SK-N-SH treated with all-trans-retinoic acid at 6 μM for 48 hours (cell line): ENCODE measurements at regions not wholly inside any gene's neighbourhood (a gene's known extent, or its start where the extent isn't known, plus 50 kb on each side); places are given as distances from the start of the nearest gene placed in this dataset.

Experiments used
- BACH2 ChIP-seq: fragments of 250-450 bp; sonication (Bioruptor Pico); IDR thresholded peaks from 2 replicates; pipeline ENCODE4 v1.9.0; 2021; ENCODE audit warnings: mild to moderate bottlenecking, borderline replicate concordance
- ESRRG ChIP-seq: fragments of 250-450 bp; sonication (Bioruptor Pico); IDR thresholded peaks from 2 replicates; pipeline ENCODE4 v1.6.1; 2021; ENCODE audit warnings: mild to moderate bottlenecking
- OSR1 ChIP-seq: fragments of 250-450 bp; sonication (Bioruptor Pico); IDR thresholded peaks from 2 replicates; pipeline ENCODE4 v1.8.0; 2022; ENCODE audit warnings: moderate library complexity, mild to moderate bottlenecking, inconsistent platforms
- PATZ1 ChIP-seq: fragments of 250-450 bp; sonication (Bioruptor Pico); IDR thresholded peaks from 2 replicates; pipeline ENCODE4 v1.8.0; 2020; ENCODE audit warnings: mild to moderate bottlenecking, moderate library complexity, borderline replicate concordance
- PPARA ChIP-seq: fragments of 250-450 bp; sonication (Bioruptor Pico); IDR thresholded peaks from 2 replicates; pipeline ENCODE4 v1.5.0; 2020; ENCODE audit warnings: mild to moderate bottlenecking, borderline replicate concordance
- RARB ChIP-seq: fragments of 250-450 bp; sonication (Bioruptor Pico); IDR thresholded peaks from 2 replicates; pipeline ENCODE4 v1.8.0; 2021; ENCODE audit warnings: mild to moderate bottlenecking, moderate library complexity
- ZC3H10 ChIP-seq: fragments of 250-450 bp; sonication (Bioruptor Pico); IDR thresholded peaks from 2 replicates; pipeline ENCODE4 v1.5.1; 2021; ENCODE audit warnings: mild to moderate bottlenecking, moderate library complexity
- ZFP3 ChIP-seq: fragments of 250-450 bp; sonication (Bioruptor Pico); IDR thresholded peaks from 2 replicates; pipeline ENCODE4 v1.5.0; 2020; ENCODE audit warnings: mild to moderate bottlenecking, moderate library complexity
- ZFP30 ChIP-seq: fragments of 450-650 bp; formaldehyde crosslinking; IDR thresholded peaks from 2 replicates; pipeline ENCODE4 v1.5.0; 2022; ENCODE audit warnings: mild to moderate bottlenecking, moderate library complexity
- ZNF565 ChIP-seq: fragments of 450-650 bp; formaldehyde crosslinking; conservative IDR thresholded peaks from 2 replicates; pipeline ENCODE4 v1.5.0; 2020; ENCODE audit warnings: low read depth, mild to moderate bottlenecking, moderate library complexity
- ZNF8 ChIP-seq: fragments of 450-650 bp; formaldehyde crosslinking; IDR thresholded peaks from 2 replicates; pipeline ENCODE4 v1.5.0; 2020; ENCODE audit warnings: mild to moderate bottlenecking, moderate library complexity
- TF ChIP-seq, protein P1 (sequence below): fragments of 250-450 bp; sonication (Bioruptor Pico); IDR thresholded peaks from 2 replicates; pipeline ENCODE4 v1.5.0; 2020; ENCODE audit warnings: mild to moderate bottlenecking, moderate library complexity
- TF ChIP-seq, protein P2 (sequence below): fragments of 250-450 bp; sonication (Bioruptor Pico); IDR thresholded peaks from 2 replicates; pipeline ENCODE4 v1.8.0; 2021; ENCODE audit warnings: low read depth, mild to moderate bottlenecking, moderate library complexity, borderline replicate concordance
- TF ChIP-seq, protein P3 (sequence below): fragments of 250-450 bp; sonication (Bioruptor Pico); IDR thresholded peaks from 2 replicates; pipeline ENCODE4 v1.5.1; 2020; ENCODE audit warnings: low read depth, mild to moderate bottlenecking, moderate library complexity

- TF ChIP-seq ZFP30: no peak
- no peak for TF ChIP-seq ZNF8
- TF ChIP-seq OSR1: no peak
- TF ChIP-seq PATZ1 (CRISPR knock-in tag): no peak
- no peak for TF ChIP-seq BACH2 (CRISPR knock-in tag)
- TF ChIP-seq, protein P1, sequence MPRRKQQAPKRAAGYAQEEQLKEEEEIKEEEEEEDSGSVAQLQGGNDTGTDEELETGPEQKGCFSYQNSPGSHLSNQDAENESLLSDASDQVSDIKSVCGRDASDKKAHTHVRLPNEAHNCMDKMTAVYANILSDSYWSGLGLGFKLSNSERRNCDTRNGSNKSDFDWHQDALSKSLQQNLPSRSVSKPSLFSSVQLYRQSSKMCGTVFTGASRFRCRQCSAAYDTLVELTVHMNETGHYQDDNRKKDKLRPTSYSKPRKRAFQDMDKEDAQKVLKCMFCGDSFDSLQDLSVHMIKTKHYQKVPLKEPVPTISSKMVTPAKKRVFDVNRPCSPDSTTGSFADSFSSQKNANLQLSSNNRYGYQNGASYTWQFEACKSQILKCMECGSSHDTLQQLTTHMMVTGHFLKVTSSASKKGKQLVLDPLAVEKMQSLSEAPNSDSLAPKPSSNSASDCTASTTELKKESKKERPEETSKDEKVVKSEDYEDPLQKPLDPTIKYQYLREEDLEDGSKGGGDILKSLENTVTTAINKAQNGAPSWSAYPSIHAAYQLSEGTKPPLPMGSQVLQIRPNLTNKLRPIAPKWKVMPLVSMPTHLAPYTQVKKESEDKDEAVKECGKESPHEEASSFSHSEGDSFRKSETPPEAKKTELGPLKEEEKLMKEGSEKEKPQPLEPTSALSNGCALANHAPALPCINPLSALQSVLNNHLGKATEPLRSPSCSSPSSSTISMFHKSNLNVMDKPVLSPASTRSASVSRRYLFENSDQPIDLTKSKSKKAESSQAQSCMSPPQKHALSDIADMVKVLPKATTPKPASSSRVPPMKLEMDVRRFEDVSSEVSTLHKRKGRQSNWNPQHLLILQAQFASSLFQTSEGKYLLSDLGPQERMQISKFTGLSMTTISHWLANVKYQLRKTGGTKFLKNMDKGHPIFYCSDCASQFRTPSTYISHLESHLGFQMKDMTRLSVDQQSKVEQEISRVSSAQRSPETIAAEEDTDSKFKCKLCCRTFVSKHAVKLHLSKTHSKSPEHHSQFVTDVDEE (CRISPR knock-in tag): no peak
- TF ChIP-seq PPARA (CRISPR knock-in tag): no peak
- TF ChIP-seq RARB (CRISPR knock-in tag): no peak
- TF ChIP-seq, protein P2, sequence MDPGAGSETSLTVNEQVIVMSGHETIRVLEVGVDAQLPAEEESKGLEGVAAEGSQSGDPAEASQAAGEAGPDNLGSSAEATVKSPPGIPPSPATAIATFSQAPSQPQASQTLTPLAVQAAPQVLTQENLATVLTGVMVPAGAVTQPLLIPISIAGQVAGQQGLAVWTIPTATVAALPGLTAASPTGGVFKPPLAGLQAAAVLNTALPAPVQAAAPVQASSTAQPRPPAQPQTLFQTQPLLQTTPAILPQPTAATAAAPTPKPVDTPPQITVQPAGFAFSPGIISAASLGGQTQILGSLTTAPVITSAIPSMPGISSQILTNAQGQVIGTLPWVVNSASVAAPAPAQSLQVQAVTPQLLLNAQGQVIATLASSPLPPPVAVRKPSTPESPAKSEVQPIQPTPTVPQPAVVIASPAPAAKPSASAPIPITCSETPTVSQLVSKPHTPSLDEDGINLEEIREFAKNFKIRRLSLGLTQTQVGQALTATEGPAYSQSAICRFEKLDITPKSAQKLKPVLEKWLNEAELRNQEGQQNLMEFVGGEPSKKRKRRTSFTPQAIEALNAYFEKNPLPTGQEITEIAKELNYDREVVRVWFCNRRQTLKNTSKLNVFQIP: no peak
- TF ChIP-seq, protein P3, sequence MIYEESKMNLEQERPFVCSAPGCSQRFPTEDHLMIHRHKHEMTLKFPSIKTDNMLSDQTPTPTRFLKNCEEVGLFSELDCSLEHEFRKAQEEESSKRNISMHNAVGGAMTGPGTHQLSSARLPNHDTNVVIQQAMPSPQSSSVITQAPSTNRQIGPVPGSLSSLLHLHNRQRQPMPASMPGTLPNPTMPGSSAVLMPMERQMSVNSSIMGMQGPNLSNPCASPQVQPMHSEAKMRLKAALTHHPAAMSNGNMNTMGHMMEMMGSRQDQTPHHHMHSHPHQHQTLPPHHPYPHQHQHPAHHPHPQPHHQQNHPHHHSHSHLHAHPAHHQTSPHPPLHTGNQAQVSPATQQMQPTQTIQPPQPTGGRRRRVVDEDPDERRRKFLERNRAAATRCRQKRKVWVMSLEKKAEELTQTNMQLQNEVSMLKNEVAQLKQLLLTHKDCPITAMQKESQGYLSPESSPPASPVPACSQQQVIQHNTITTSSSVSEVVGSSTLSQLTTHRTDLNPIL (CRISPR knock-in tag): no peak
- TF ChIP-seq ESRRG (CRISPR knock-in tag): no peak
- no peak for TF ChIP-seq ZFP3
- no peak for TF ChIP-seq ZNF565 (CRISPR knock-in tag)
- no peak for TF ChIP-seq ZC3H10 (CRISPR knock-in tag)
Measured at GRCh38 chr10:130756651-130757050, 554.9 kb downstream of the TCERG1L start.
